Muscle of leg (tissue), 3 donors: ENCODE measurements at regions not wholly inside any gene's neighbourhood (a gene's known extent, or its start where the extent isn't known, plus 50 kb on each side); places are given as distances from the start of the nearest gene placed in this dataset.

Experiments
- DNase-seq: peaks from one replicate; pipeline ENCODE4 v3.0.0; 2013
- H3K27ac ChIP-seq: one replicate; pipeline ENCODE4 v1.5.1; 2013; ENCODE audit warnings: mild to moderate bottlenecking, low read length, control low read depth
- H3K27me3 ChIP-seq: one replicate; pipeline ENCODE4 v1.6.1; 2013; ENCODE audit warnings: low read length; ENCODE audit not compliant: control insufficient read depth, insufficient read depth
- H3K36me3 ChIP-seq: one replicate; pipeline ENCODE4 v1.6.1; 2013; ENCODE audit warnings: low read length; ENCODE audit not compliant: control insufficient read depth, insufficient read depth
- H3K4me1 ChIP-seq: one replicate; pipeline ENCODE4 v1.6.1; 2013; ENCODE audit warnings: low read length; ENCODE audit not compliant: control insufficient read depth, insufficient read depth
- H3K4me3 ChIP-seq: one replicate; pipeline ENCODE4 v1.5.1; 2013; ENCODE audit warnings: low read length, control low read depth
- H3K9me3 ChIP-seq: replicated peaks from 2 replicates; pipeline ENCODE4 v1.6.1; 2013; ENCODE audit warnings: low read depth, low read length; ENCODE audit not compliant: control insufficient read depth
- WGBS: methylation state at CpG from one replicate; pipeline ENCODE4 v1.1.5; 2013; ENCODE audit warnings: missing lambda C conversion rate; ENCODE audit not compliant: insufficient coverage; 5-methylcytosine and 5-hydroxymethylcytosine counted together

GRCh38 chr2:48157150-48157549 is 157.3 kb upstream of the FOXN2 start:
- no peaks in the 10 kb centered on the region for H3K36me3 ChIP-seq
- H3K27me3 ChIP-seq: no peaks in the 10 kb centered on the region
- H3K27ac ChIP-seq: no peak overlapping the region
- no peaks in the 10 kb centered on the region for H3K4me1 ChIP-seq
- DNase-seq: no peak
- H3K4me3 ChIP-seq: no peak overlapping the region
- peaks cover 11% of the 10 kb centered on the region for H3K9me3 ChIP-seq

DNA sequence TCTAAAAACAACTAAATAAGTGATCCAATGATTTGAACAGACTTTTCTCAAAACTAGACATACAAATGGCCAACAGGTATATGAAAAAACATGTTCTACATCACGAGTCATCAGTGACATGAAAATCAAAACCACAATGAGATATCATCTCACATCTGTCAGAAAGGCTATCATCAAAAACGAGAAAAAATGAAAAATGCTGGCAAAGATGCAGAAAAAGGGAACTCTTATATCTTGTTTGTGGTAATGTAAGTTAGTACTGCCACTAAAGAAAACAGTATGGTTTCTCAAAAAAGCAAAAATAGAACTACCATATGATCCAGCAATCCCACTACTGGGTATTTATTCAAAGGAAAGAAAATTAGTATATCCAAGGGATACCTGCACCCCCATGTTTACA is 152.9 kb upstream of the FOXN2 start:
- DNase-seq: no peak
- H3K4me3 ChIP-seq: no peak overlapping the region
- H3K27ac ChIP-seq: no peak overlapping the region
- peaks cover 3% of the 10 kb centered on the region for H3K9me3 ChIP-seq
- no CpG with 5 or more reads among the region's 2 CpGs for WGBS
- no peaks in the 10 kb centered on the region for H3K36me3 ChIP-seq
- H3K4me1 ChIP-seq: no peaks in the 10 kb centered on the region
- H3K27me3 ChIP-seq: no peaks in the 10 kb centered on the region

GRCh38 chr2:48162742-48163141 is 151.7 kb upstream of the FOXN2 start:
- no peak overlapping the region for H3K27ac ChIP-seq
- H3K27me3 ChIP-seq: no peaks in the 10 kb centered on the region

GRCh38 chr2:48165070-48165753 is 149.3 kb upstream of the FOXN2 start:
- H3K36me3 ChIP-seq: no peaks in the 10 kb centered on the region
- no CpG with 5 or more reads among the region's 3 CpGs for WGBS
- no peak for DNase-seq
- H3K27me3 ChIP-seq: no peaks in the 10 kb centered on the region
- H3K4me1 ChIP-seq: no peaks in the 10 kb centered on the region
- H3K9me3 ChIP-seq: no peaks in the 10 kb centered on the region
- H3K4me3 ChIP-seq: no peak overlapping the region
- H3K27ac ChIP-seq: no peak overlapping the region

More at GRCh38 chr2:48162742-48163141, 151.7 kb upstream of the FOXN2 start:
- peaks cover 2% of the 10 kb centered on the region for H3K9me3 ChIP-seq
- no peak overlapping the region for H3K4me3 ChIP-seq
- no peaks in the 10 kb centered on the region for H3K4me1 ChIP-seq
- DNase-seq: no peak
- no peaks in the 10 kb centered on the region for H3K36me3 ChIP-seq

DNA sequence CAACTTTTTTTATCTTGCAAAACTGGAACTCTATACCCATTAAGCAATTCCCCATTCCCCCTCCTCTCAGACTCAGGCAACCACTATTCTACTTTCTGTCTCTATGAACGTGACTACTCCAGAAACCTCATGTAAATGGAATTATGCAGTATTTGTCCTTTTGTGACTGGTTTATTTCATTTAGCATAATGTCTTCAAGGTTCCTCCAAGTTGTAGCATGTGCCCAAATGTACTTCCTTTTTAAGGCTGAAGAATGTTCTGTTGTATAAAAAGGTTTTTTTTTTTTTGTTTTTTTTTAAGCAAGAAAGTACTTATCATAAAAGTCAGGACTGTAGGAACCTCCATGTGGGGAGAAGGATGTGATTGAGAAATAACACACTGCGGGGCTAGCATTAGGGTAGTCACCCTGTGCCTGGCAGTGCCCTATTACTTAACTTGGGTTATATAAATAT is 145.3 kb upstream of the FOXN2 start:
- no peak overlapping the region for H3K4me3 ChIP-seq
- H3K9me3 ChIP-seq: no peaks in the 10 kb centered on the region
- H3K27ac ChIP-seq: no peak overlapping the region
- no peak for DNase-seq
- no peaks in the 10 kb centered on the region for H3K4me1 ChIP-seq
- no peaks in the 10 kb centered on the region for H3K36me3 ChIP-seq
- no peaks in the 10 kb centered on the region for H3K27me3 ChIP-seq
- WGBS: no CpG with 5 or more reads among the region's 2 CpGs

DNA sequence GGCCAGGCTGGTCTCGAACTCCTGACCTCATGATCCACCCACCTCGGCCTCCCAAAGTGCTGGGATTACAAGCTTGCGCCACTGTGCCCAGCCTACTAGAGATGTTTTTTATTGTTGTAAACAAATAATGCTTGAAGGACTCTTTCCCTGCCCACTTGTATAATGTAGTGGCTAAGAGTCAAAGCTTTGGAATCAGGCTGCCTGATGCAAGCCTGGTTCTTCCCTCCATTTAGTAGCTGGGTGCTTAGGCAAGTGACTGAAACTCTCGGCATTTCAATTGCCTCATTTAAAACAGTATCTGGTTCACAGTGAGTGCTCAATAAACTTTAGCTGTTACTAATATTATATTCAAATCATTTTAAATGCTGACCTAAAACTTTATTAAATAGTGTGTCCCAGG is 144.2 kb upstream of the FOXN2 start:
- Histone ChIP-seq H3K4me3 (no peak overlapping the region), H3K36me3 (no peaks in the 10 kb centered on the region), H3K9me3 (no peaks in the 10 kb centered on the region), H3K27me3 (no peaks in the 10 kb centered on the region), H3K4me1 (no peaks in the 10 kb centered on the region), H3K27ac (no peak overlapping the region)
- DNase-seq: no peak
- WGBS: 80% methylated on average over 1 of the region's 4 CpGs

DNA sequence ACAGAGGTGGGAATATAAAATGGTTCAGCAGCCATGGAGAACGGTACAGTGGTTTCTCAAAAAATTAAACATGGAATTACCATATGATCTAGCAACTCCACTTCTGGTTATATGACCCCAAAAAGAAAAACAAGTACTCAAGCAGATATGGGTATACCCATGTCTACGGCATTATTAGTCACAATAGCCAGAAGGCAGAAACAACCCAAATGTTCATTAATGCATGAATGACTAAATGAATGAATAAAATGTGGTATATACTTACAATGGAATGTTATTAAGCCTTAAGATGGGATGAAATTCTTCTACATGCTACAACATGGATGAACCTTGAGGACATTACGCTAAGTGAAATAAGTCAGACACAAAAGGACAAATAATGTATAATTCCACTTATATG is 141.3 kb upstream of the FOXN2 start:
- H3K27ac ChIP-seq: no peak overlapping the region
- no peaks in the 10 kb centered on the region for H3K9me3 ChIP-seq
- no peak for DNase-seq
- no peaks in the 10 kb centered on the region for H3K36me3 ChIP-seq
- no peaks in the 10 kb centered on the region for H3K4me1 ChIP-seq
- no peaks in the 10 kb centered on the region for H3K27me3 ChIP-seq
- WGBS: no CpG with 5 or more reads among the region's 3 CpGs
- H3K4me3 ChIP-seq: no peak overlapping the region

DNA sequence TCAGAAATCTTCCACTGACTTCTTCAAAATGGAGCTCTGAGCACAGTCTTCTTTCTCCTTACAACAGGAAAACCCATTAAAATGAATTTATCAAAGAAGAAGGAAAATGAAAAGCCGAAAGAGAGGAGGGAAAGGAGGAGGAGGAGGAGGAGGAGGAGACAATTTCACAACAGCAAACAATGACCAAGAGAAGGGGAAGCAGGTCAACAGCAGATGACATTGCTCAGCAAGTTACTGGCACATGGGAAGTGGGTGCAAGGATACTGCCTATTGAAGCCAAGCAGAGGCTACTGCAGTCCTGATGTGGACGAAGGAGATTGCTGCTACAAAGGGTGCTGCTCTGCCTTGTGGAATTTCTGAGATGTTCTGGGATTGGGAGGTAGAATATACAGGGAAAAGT is 140.0 kb upstream of the FOXN2 start:
- Histone ChIP-seq H3K27me3 (no peaks in the 10 kb centered on the region), H3K4me3 (no peak overlapping the region), H3K4me1 (no peaks in the 10 kb centered on the region), H3K36me3 (no peaks in the 10 kb centered on the region), H3K9me3 (no peaks in the 10 kb centered on the region), H3K27ac (no peak overlapping the region)
- peak; percentile 19 for DNase-seq
- 88% methylated on average over 1 of the region's 2 CpGs for WGBS

GRCh38 chr2:48175254-48175653 is 139.2 kb upstream of the FOXN2 start:
- Histone ChIP-seq H3K9me3 (no peaks in the 10 kb centered on the region), H3K4me3 (no peak overlapping the region), H3K4me1 (no peaks in the 10 kb centered on the region), H3K36me3 (no peaks in the 10 kb centered on the region), H3K27ac (no peak overlapping the region), H3K27me3 (no peaks in the 10 kb centered on the region)
- 40% methylated on average over 1 of the region's 4 CpGs for WGBS
- DNase-seq: no peak

GRCh38 chr2:48175656-48176055 is 138.8 kb upstream of the FOXN2 start:
- Histone ChIP-seq H3K4me3 (no peak overlapping the region), H3K36me3 (no peaks in the 10 kb centered on the region), H3K27me3 (no peaks in the 10 kb centered on the region), H3K4me1 (no peaks in the 10 kb centered on the region), H3K9me3 (no peaks in the 10 kb centered on the region), H3K27ac (no peak overlapping the region)
- DNase-seq: no peak

DNA sequence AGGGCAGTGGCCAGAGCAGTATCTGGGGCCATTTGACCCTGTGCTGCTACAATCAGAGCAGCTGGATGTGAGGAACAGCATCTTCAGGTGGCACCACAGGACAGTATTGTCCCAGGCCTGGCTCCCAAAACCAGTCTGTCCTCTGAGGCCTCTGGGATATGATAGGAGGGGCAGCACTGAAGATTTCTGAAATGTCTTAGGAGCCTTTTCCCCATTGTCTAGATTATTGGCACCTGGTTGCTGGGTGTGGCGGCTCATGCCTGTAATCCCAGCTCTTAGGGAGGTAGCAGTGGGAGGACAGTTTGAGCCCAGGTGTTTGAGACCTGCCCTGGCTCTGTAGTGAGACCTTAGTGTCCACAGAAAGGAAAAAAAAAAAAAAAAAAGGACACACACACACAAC is 137.6 kb upstream of the FOXN2 start:
- H3K27ac ChIP-seq: no peak overlapping the region
- no peaks in the 10 kb centered on the region for H3K4me1 ChIP-seq
- H3K36me3 ChIP-seq: no peaks in the 10 kb centered on the region
- no peaks in the 10 kb centered on the region for H3K9me3 ChIP-seq
- no peak overlapping the region for H3K4me3 ChIP-seq
- DNase-seq: no peak
- no peaks in the 10 kb centered on the region for H3K27me3 ChIP-seq
- no CpG with 5 or more reads among the region's 1 CpG for WGBS
